RWPE1 (cell line): ENCODE measurements at regions not wholly inside any gene's neighbourhood (a gene's known extent, or its start where the extent isn't known, plus 50 kb on each side); places are given as distances from the start of the nearest gene placed in this dataset.

ENCODE experiments used
- CTCF ChIA-PET: fragments of 350-600 bp; sonication (Branson Sonifier 250); formaldehyde crosslinking; extraction: SDS; loops from one replicate; lab custom pipeline; 2021; lab: Yijun Ruan, JAX
- POLR2A ChIA-PET: fragments of 400-600 bp; formaldehyde crosslinking; extraction: SDS; loops from one replicate; lab custom pipeline; 2020; ENCODE audit warnings: antibody characterized with exemption; ENCODE audit not compliant: low non-redundant PET; lab: Yijun Ruan, JAX
- DNase-seq: peaks from one replicate; pipeline ENCODE4 v3.0.0; 2012; ENCODE audit warnings: low spot score
- H3K27ac ChIP-seq: fragments of 450-650 bp; 2 replicates; pipeline ENCODE4 v1.5.1; 2017
- TF ChIP-seq, protein P1 (sequence below): fragments of 450-650 bp; conservative IDR thresholded peaks from 2 replicates; pipeline ENCODE4 v1.5.1; 2017; ENCODE audit warnings: low read depth, mild to moderate bottlenecking

DNA sequence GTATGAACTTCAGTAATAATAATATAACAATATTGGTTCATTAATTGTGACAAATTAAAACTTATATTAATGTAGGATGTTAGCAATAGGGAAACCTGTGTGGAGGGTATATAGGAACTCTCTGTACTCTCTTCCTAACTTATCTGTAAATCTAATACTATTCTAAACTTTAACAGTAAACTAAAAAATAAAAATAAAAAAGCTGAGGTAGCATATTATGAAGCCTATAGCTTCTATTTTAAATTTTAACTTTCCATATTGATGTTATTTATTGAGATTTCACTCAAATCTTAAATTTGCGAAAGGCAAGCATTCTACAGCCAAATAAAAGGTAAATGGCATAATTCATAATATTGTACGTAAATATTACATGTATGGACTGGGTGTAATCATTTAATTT, 326.4 kb downstream of the MEI4 start:
- TF ChIP-seq, protein P1, sequence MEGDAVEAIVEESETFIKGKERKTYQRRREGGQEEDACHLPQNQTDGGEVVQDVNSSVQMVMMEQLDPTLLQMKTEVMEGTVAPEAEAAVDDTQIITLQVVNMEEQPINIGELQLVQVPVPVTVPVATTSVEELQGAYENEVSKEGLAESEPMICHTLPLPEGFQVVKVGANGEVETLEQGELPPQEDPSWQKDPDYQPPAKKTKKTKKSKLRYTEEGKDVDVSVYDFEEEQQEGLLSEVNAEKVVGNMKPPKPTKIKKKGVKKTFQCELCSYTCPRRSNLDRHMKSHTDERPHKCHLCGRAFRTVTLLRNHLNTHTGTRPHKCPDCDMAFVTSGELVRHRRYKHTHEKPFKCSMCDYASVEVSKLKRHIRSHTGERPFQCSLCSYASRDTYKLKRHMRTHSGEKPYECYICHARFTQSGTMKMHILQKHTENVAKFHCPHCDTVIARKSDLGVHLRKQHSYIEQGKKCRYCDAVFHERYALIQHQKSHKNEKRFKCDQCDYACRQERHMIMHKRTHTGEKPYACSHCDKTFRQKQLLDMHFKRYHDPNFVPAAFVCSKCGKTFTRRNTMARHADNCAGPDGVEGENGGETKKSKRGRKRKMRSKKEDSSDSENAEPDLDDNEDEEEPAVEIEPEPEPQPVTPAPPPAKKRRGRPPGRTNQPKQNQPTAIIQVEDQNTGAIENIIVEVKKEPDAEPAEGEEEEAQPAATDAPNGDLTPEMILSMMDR = no peak
- POLR2A ChIA-PET = no interaction called here
- no peak overlapping the region for H3K27ac ChIP-seq
- CTCF ChIA-PET = interaction anchor here (0.6 kb wide), 1 partner anchor 8 kb away, joined by 4 read pairs; no protein-coding TSS in a partner anchor
- no peak for DNase-seq

DNA sequence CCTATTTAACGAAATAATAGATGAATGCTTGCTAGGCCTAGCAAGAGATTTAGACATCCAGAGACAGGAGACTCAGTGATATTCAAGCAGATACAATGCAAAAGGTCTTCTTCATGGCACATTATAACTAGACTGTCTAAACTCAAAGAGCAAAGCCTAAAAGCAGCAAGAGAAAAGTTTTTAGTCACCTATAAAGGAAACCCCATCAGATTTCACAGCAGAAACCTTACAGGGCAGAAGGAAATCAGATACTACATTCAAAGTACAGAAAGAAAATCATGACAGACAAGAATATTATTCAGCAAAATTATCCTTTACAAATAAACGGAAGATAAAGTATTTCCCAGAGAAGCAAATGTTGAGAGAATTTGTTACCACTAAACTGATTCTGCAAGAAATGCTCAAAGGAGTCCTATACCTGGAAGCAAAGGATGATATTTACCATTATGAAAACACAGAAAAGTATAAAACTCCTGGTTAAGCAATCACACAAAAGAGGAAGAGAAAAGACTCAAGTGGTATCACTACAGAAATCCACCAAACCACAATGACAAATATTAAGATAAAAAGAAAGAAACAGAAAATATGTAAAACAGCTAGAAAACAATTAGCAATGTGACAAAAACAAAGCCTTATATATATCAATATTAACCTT, 333.7 kb downstream of the MEI4 start:
- ChIA-PET CTCF (interaction anchor here (0.7 kb wide), 1 partner anchor 8 kb away, joined by 4 read pairs; no protein-coding TSS in a partner anchor), POLR2A (no interaction called here)
- DNase-seq = no peak
- no peak overlapping the region for H3K27ac ChIP-seq
- TF ChIP-seq, protein P1 = no peak

DNA sequence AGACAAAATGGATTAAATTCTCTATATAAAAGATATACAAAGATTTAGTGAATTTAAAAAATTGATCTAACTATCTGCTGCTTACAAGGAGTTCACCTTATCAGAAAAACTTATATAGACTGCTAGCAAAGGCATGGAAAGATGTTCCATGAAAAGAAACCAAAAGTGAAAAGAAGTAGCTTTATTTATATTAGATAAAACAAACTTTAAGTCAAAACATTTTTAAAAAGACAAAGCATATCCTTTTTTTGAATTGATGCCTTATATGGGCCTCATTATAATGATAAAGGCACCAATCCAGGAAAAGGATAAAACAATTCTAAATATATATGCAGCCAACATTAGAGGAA, 334.2 kb downstream of the MEI4 start:
- H3K27ac ChIP-seq = no peak overlapping the region
- TF ChIP-seq, protein P1 = no peak
- DNase-seq = no peak
- POLR2A ChIA-PET = no interaction called here
- CTCF ChIA-PET = interaction anchor here (0.7 kb wide), 1 partner anchor 8 kb away, joined by 4 read pairs; no protein-coding TSS in a partner anchor

DNA sequence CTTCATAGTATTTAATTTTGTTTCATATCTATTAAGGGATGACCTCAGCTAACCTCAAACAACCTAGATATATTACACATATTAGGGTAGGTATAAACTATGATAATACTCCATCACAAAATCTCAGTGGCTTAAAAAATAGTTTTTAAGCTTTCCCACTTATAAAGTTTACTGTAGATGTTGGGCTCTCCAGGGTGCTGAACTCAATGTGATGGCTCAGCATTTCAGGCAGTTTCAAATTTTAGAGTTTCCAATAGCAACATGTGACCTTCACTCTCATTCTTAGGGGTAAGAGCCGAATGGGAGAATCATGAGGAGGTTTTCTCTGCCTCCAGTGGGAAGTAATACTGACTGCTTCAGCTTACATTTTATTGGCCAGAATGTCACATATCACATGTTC, 357.3 kb downstream of the MEI4 start:
- CTCF ChIA-PET = no interaction called here
- DNase-seq = no peak

DNA sequence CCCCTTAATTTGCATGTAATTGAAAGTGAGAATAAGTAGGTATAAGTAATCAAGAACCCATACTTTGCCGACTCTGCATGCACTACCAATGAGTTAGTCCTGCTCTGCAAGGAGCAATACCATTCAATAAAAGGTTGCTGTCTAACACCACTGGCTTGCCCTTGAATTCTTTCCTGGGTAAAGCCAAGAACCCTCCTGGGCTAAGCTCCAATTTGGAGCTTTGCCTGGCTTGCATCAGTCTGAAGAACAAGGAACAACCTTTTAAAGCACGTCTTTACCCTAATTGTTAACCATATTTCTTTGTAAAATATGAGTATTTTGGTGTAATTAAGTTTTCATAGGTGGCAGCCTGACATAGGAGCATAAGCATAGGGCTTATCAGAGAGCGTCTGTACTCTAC, 367.7 kb downstream of the MEI4 start:
- TF ChIP-seq, protein P1 = no peak
- ChIA-PET POLR2A (no interaction called here), CTCF (no interaction called here)
- DNase-seq = no peak
- H3K27ac ChIP-seq = no peak overlapping the region

More for the DNA sequence above, 357.3 kb downstream of the MEI4 start:
- no peak overlapping the region for H3K27ac ChIP-seq
- TF ChIP-seq, protein P1 = no peak
- POLR2A ChIA-PET = no interaction called here

DNA sequence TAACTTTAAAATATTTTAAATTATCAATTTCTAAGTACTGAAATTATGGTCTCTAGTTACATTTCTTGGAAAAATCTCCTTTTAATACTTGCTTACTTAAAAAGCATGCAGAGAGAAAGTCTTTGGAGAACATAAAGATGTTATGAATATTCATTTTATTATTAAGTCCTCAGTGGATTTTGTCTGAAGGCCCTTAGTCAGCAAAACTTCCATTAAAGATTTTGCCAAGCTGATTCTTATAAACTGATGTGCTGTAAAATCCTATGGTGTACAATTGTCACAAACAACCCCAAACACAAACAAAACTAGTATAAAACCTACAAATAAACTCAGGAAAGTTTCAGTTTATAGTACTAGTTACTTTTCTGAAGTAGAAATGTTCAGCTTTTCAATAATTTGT, 372.7 kb downstream of the MEI4 start:
- TF ChIP-seq, protein P1 = no peak
- H3K27ac ChIP-seq = no peak overlapping the region
- CTCF ChIA-PET = no interaction called here
- POLR2A ChIA-PET = no interaction called here
- DNase-seq = no peak
